ENCODE measurements at regions not wholly inside any gene's neighbourhood (a gene's known extent, or its start where the extent isn't known, plus 50 kb on each side); places are given as distances from the start of the nearest gene placed in this dataset.
"Not testable (repeated sequence)": the region's sequence is repeated elsewhere in the genome, so short reads cannot be mapped to it uniquely, and the experiment has no call there.

- POLR2A ChIA-PET; DNase-seq (ENCODE audit: low read depth, low spot score); H3K27me3 ChIP-seq (ENCODE audit: control insufficient read depth, insufficient read depth, low read length); H3K27ac ChIP-seq (ENCODE audit: low read depth, low read length); CTCF ChIA-PET; H3K9me3 ChIP-seq (ENCODE audit: control insufficient read depth, insufficient read depth, low read length); H3K4me3 ChIP-seq (ENCODE audit: low read depth, low read length): not testable (repeated sequence)
These were observed 59.7 kb downstream of the RNU2-63P start for GRCh38 chr2:87956613-87957012.

- H3K9me3 ChIP-seq (ENCODE audit: control insufficient read depth, insufficient read depth, low read length); POLR2A ChIA-PET; H3K27me3 ChIP-seq (ENCODE audit: control insufficient read depth, insufficient read depth, low read length); H3K4me3 ChIP-seq (ENCODE audit: low read depth, low read length); DNase-seq (ENCODE audit: low read depth, low spot score); H3K27ac ChIP-seq (ENCODE audit: low read depth, low read length); CTCF ChIA-PET: not testable (repeated sequence)
These were observed 67.3 kb downstream of the RNU2-63P start for GRCh38 chr2:87949008-87949407.

- H3K4me3 ChIP-seq (ENCODE audit: low read depth, low read length); H3K27ac ChIP-seq (ENCODE audit: low read depth, low read length); DNase-seq (ENCODE audit: low read depth, low spot score); H3K9me3 ChIP-seq (ENCODE audit: control insufficient read depth, insufficient read depth, low read length); POLR2A ChIA-PET; CTCF ChIA-PET; H3K27me3 ChIP-seq (ENCODE audit: control insufficient read depth, insufficient read depth, low read length): not testable (repeated sequence)
These were observed 69.5 kb downstream of the RNU2-63P start for GRCh38 chr2:87946644-87947370.

DNA sequence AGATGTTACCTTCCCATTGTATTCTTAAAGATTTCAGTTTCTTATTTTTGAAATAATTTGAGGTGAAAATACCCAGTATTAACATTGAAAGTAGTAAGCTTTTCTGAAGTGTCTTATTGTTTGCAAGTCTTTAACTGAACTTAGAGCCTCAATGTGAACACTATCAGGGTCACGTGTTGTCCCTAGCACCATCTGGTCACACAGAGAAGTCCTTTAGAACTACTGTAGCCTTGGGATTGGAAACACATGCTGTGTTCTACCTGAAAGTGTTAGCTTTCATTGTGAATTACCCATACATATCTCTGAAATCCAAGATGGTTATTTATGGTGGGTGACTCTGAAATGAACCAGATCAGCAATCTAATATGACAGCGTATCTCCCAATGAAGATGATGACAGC, 77.0 kb downstream of the RNU2-63P start:
- CTCF ChIA-PET; DNase-seq (ENCODE audit: low read depth, low spot score); POLR2A ChIA-PET; H3K27me3 ChIP-seq (ENCODE audit: control insufficient read depth, insufficient read depth, low read length); H3K9me3 ChIP-seq (ENCODE audit: control insufficient read depth, insufficient read depth, low read length); H3K4me3 ChIP-seq (ENCODE audit: low read depth, low read length); H3K27ac ChIP-seq (ENCODE audit: low read depth, low read length): not testable (repeated sequence)

- POLR2A ChIA-PET; H3K27ac ChIP-seq (ENCODE audit: low read depth, low read length); CTCF ChIA-PET; H3K27me3 ChIP-seq (ENCODE audit: control insufficient read depth, insufficient read depth, low read length); DNase-seq (ENCODE audit: low read depth, low spot score); H3K9me3 ChIP-seq (ENCODE audit: control insufficient read depth, insufficient read depth, low read length); H3K4me3 ChIP-seq (ENCODE audit: low read depth, low read length): not testable (repeated sequence)
These were observed 93.5 kb upstream of the RGPD2 start for GRCh38 chr2:87919023-87919665.

- H3K4me3 ChIP-seq (ENCODE audit: low read depth, low read length); H3K9me3 ChIP-seq (ENCODE audit: control insufficient read depth, insufficient read depth, low read length); H3K27me3 ChIP-seq (ENCODE audit: control insufficient read depth, insufficient read depth, low read length); DNase-seq (ENCODE audit: low read depth, low spot score); CTCF ChIA-PET; POLR2A ChIA-PET; H3K27ac ChIP-seq (ENCODE audit: low read depth, low read length): not testable (repeated sequence)
These were observed 91.6 kb upstream of the RGPD2 start for GRCh38 chr2:87917194-87917593.

- POLR2A ChIA-PET; H3K4me3 ChIP-seq (ENCODE audit: low read depth, low read length); H3K27ac ChIP-seq (ENCODE audit: low read depth, low read length); CTCF ChIA-PET; H3K9me3 ChIP-seq (ENCODE audit: control insufficient read depth, insufficient read depth, low read length); DNase-seq (ENCODE audit: low read depth, low spot score); H3K27me3 ChIP-seq (ENCODE audit: control insufficient read depth, insufficient read depth, low read length): not testable (repeated sequence)
These were observed 85.3 kb upstream of the RGPD2 start for GRCh38 chr2:87910848-87911247.

DNA sequence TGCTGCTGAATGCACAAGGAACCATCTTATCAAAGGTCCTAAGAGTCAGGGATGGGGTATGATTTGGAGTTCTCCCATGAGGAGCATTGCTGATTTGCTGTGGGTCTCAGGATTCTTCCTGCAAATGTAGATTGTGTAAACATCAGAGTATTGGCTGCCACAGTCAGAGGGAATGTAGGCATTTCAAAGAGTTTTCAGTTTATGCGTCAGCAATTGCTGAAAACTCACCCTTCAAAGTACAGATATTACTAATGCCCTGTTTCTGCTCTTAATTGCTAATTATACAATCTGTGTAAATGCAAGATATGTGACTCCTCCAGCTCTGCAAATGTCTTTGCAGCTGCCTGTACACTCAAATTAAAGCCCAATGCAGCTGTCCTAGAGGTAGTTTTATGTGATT, 83.4 kb upstream of the RGPD2 start:
- H3K27ac ChIP-seq (ENCODE audit: low read depth, low read length); H3K27me3 ChIP-seq (ENCODE audit: control insufficient read depth, insufficient read depth, low read length); H3K9me3 ChIP-seq (ENCODE audit: control insufficient read depth, insufficient read depth, low read length); H3K4me3 ChIP-seq (ENCODE audit: low read depth, low read length); POLR2A ChIA-PET; DNase-seq (ENCODE audit: low read depth, low spot score); CTCF ChIA-PET: not testable (repeated sequence)

DNA sequence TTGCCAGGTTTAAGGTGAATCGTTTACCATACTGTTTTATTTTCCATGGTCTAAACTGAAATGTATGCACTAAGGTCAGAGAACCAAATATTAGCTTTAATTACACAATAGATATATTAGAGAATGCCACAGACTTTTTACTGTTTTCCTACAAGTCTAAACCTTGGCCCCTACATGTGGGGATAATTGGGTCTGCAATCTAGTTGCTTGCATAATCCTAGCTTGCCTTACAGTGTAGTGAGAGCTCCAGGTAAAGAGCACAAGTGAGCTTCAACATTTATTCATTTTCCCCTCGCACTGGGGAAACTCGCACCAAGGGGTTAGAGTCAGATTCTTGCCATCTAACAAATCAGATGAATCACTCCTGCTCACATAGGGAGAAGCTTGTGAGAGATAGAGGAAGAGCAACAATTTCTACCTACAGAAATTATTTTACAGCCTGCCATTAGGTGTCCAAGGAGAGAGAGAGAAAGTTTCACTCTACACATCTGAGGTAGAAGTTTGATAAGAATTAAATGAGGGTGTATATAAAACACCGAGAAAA, 82.0 kb upstream of the RGPD2 start:
- H3K4me3 ChIP-seq (ENCODE audit: low read depth, low read length); H3K27me3 ChIP-seq (ENCODE audit: control insufficient read depth, insufficient read depth, low read length); H3K27ac ChIP-seq (ENCODE audit: low read depth, low read length); H3K9me3 ChIP-seq (ENCODE audit: control insufficient read depth, insufficient read depth, low read length); DNase-seq (ENCODE audit: low read depth, low spot score); CTCF ChIA-PET; POLR2A ChIA-PET: not testable (repeated sequence)

GRCh38 chr2:87903242-87904114, 77.9 kb upstream of the RGPD2 start:
- H3K4me3 ChIP-seq (ENCODE audit: low read depth, low read length); H3K9me3 ChIP-seq (ENCODE audit: control insufficient read depth, insufficient read depth, low read length); CTCF ChIA-PET; POLR2A ChIA-PET; H3K27me3 ChIP-seq (ENCODE audit: control insufficient read depth, insufficient read depth, low read length); H3K27ac ChIP-seq (ENCODE audit: low read depth, low read length): not testable (repeated sequence)
- DNase-seq (ENCODE audit: low read depth, low spot score) = peak; percentile 8

DNA sequence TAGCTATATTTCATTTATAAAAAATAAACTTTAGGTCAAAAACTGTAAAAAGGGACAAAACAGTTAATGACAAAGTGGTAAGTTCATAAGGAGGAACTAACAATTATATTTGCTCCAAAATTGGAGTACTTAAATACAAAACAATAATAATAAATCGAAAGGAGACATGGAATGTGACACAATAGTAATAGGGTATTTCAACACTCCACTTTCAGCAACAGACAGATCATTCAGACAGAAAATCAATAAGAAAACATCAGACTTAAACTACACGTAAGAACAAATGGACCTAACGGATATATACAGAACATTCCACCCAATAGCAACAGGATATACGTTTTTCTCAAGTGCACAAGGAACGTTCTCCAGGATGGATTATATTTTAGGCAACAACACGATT, 58.1 kb upstream of the RGPD2 start:
- POLR2A ChIA-PET = not testable (repeated sequence)

More for the DNA sequence above, 58.1 kb upstream of the RGPD2 start:
- H3K27ac ChIP-seq (ENCODE audit: low read depth, low read length); H3K4me3 ChIP-seq (ENCODE audit: low read depth, low read length); DNase-seq (ENCODE audit: low read depth, low spot score); H3K9me3 ChIP-seq (ENCODE audit: control insufficient read depth, insufficient read depth, low read length); CTCF ChIA-PET; H3K27me3 ChIP-seq (ENCODE audit: control insufficient read depth, insufficient read depth, low read length): not testable (repeated sequence)
